ENCODE measurements at regions not wholly inside any gene's neighbourhood (a gene's known extent, or its start where the extent isn't known, plus 50 kb on each side); places are given as distances from the start of the nearest gene placed in this dataset.

- TF ChIP-seq CTCF (IDR thresholded peaks at IDR 0.05 in 4 of 5, conservative IDR thresholded peaks at IDR 0.05 in 1 of 5) (no peak), POLR2A (IDR thresholded peaks at IDR 0.05) (no peak)
These were observed 288.6 kb downstream of the CDH9 start for GRCh38 chr5:26749829-26750228.

All from gastrocnemius medialis (tissue), 4 donors.